ENCODE measurements at regions not wholly inside any gene's neighbourhood (a gene's known extent, or its start where the extent isn't known, plus 50 kb on each side); places are given as distances from the start of the nearest gene placed in this dataset.

- no peak for DNase-seq (ENCODE audit: low read depth)
These were observed 1405.6 kb upstream of the TENM4 start for GRCh38 chr11:80846442-80846841.

- DNase-seq (ENCODE audit: low read depth), result no peak
These were observed 1403.4 kb upstream of the TENM4 start for GRCh38 chr11:80844110-80844819.

GRCh38 chr11:80843266-80843974 is 1402.6 kb upstream of the TENM4 start:
- no peak for DNase-seq (ENCODE audit: low read depth)

GRCh38 chr11:80842246-80842645 is 1401.4 kb upstream of the TENM4 start:
- no peak for DNase-seq (ENCODE audit: low read depth)

- DNase-seq (ENCODE audit: low read depth), result no peak
These were observed 1400.8 kb upstream of the TENM4 start for GRCh38 chr11:80841675-80842074.

GRCh38 chr11:80838153-80838552 is 1397.3 kb upstream of the TENM4 start:
- no peak for DNase-seq (ENCODE audit: low read depth)

- no peak for DNase-seq (ENCODE audit: low read depth)
These were observed 1396.2 kb upstream of the TENM4 start for GRCh38 chr11:80837051-80837450.

GRCh38 chr11:80831374-80831773 is 1390.5 kb upstream of the TENM4 start:
- DNase-seq (ENCODE audit: low read depth), result no peak

- no peak for DNase-seq (ENCODE audit: low read depth)
These were observed 1387.0 kb upstream of the TENM4 start for GRCh38 chr11:80827781-80828180.

- no peak for DNase-seq (ENCODE audit: low read depth)
These were observed 1386.0 kb upstream of the TENM4 start for GRCh38 chr11:80826808-80827207.

- DNase-seq (ENCODE audit: low read depth), result no peak
These were observed 1381.5 kb upstream of the TENM4 start for GRCh38 chr11:80822308-80822707.

- no peak for DNase-seq (ENCODE audit: low read depth)
These were observed 1378.4 kb upstream of the TENM4 start for GRCh38 chr11:80819271-80819670.

- DNase-seq (ENCODE audit: low read depth), result no peak
These were observed 1376.1 kb upstream of the TENM4 start for GRCh38 chr11:80816966-80817365.

- no peak for DNase-seq (ENCODE audit: low read depth)
These were observed 1375.6 kb upstream of the TENM4 start for GRCh38 chr11:80816454-80816847.

GRCh38 chr11:80815752-80816453 is 1375.1 kb upstream of the TENM4 start:
- DNase-seq (ENCODE audit: low read depth), result no peak

GRCh38 chr11:80814813-80815212 is 1374.0 kb upstream of the TENM4 start:
- no peak for DNase-seq (ENCODE audit: low read depth)

GRCh38 chr11:80810695-80811094 is 1369.9 kb upstream of the TENM4 start:
- DNase-seq (ENCODE audit: low read depth), result no peak

- no peak for DNase-seq (ENCODE audit: low read depth)
These were observed 1357.3 kb upstream of the TENM4 start for GRCh38 chr11:80798174-80798573.

- no peak for DNase-seq (ENCODE audit: low read depth)
These were observed 1342.7 kb upstream of the TENM4 start for GRCh38 chr11:80783561-80783960.

GRCh38 chr11:80782135-80782885 is 1341.5 kb upstream of the TENM4 start:
- no peak for DNase-seq (ENCODE audit: low read depth)

- no peak for DNase-seq (ENCODE audit: low read depth)
These were observed 1339.2 kb upstream of the TENM4 start for GRCh38 chr11:80779905-80780605.

GRCh38 chr11:80778941-80779340 is 1338.1 kb upstream of the TENM4 start:
- no peak for DNase-seq (ENCODE audit: low read depth)

Data from activated T-cell treated with anti-CD3 and anti-CD28 coated beads for 48 hours (primary cell).